H1 (cell line): ENCODE measurements at regions not wholly inside any gene's neighbourhood (a gene's known extent, or its start where the extent isn't known, plus 50 kb on each side); places are given as distances from the start of the nearest gene placed in this dataset.

Experiments used
- CTCF ChIA-PET: fragments of 300-600 bp; sonication (Branson Sonifier 250); formaldehyde crosslinking; loops from one replicate; lab custom pipeline; 2021; ENCODE audit not compliant: partially characterized antibody; lab: Charles Lee
- POLR2A ChIA-PET: fragments of 300-600 bp; sonication (Branson Sonifier 250); formaldehyde crosslinking; loops from one replicate; lab custom pipeline; 2021; ENCODE audit warnings: inconsistent platforms; ENCODE audit not compliant: partially characterized antibody; lab: Charles Lee
- DNase-seq, 2 experiments: peaks; one replicate each; pipeline versions ENCODE4 v3.0.0 to v3.0.0-alpha.2; 2010 to 2022; ENCODE audit warnings: low spot score in 2 of 2, low read depth in 1 of 2, mixed read lengths in 1 of 2
- FAIRE-seq: peaks from 2 replicates; lab custom pipeline; 2011; peaks lifted over from hg19 to GRCh38; lab: Jason Lieb, UNC
- H2AFZ ChIP-seq: 2 replicates; pipeline ENCODE4 v1.8.1; 2012; ENCODE audit warnings: low read length, inconsistent platforms
- H2AK5ac ChIP-seq: 2 replicates; pipeline ENCODE4 v1.6.1; 2013; ENCODE audit warnings: low read depth, low read length
- H2BK120ac ChIP-seq: replicated peaks from 2 replicates; pipeline ENCODE3; 2013; ENCODE audit warnings: low read depth, low read length, inconsistent platforms
- H2BK12ac ChIP-seq: 2 replicates; pipeline ENCODE4 v1.6.1; 2013; ENCODE audit warnings: low read depth, low read length
- H2BK15ac ChIP-seq: 2 replicates; pipeline ENCODE4 v1.6.1; 2013; ENCODE audit warnings: low read length
- H2BK20ac ChIP-seq: 2 replicates; pipeline ENCODE4 v1.6.1; 2013; ENCODE audit warnings: low read length
- H2BK5ac ChIP-seq: 2 replicates; pipeline ENCODE4 v1.6.1; 2013; ENCODE audit warnings: low read depth, low read length
- H3K14ac ChIP-seq: 2 replicates; pipeline ENCODE4 v1.6.1; 2013; ENCODE audit warnings: inconsistent platforms; ENCODE audit not compliant: insufficient read length
- H3K18ac ChIP-seq: 2 replicates; pipeline ENCODE4 v1.6.1; 2013; ENCODE audit warnings: low read length; ENCODE audit errors: extremely low read depth
- H3K23ac ChIP-seq: 2 replicates; pipeline ENCODE4 v1.6.1; 2013; ENCODE audit warnings: inconsistent platforms; ENCODE audit not compliant: insufficient read length
- H3K23me2 ChIP-seq: 2 replicates; pipeline ENCODE4 v1.6.1; 2013; ENCODE audit warnings: low read depth, low read length
- H3K27ac ChIP-seq: 2 replicates; pipeline ENCODE4 v1.6.1; 2011; ENCODE audit warnings: low read depth, low read length, inconsistent platforms
- H3K27me3 ChIP-seq, 4 experiments: replicated peaks in 1 of 4; 1 replicate in 1 of 4; 2 replicates in 3 of 4; pipeline versions ENCODE4 v1.6.1 to v1.8.1; 2011 to 2013; ENCODE audit warnings: low read length in 3 of 4, mild to moderate bottlenecking in 3 of 4, inconsistent platforms in 2 of 4, mixed read lengths in 2 of 4, moderate library complexity in 1 of 4; ENCODE audit not compliant: control insufficient read depth in 3 of 4, insufficient read depth in 3 of 4; ENCODE audit errors: extremely low read depth in 1 of 4
- H3K36me3 ChIP-seq, 4 experiments: 2 replicates each; pipeline versions ENCODE4 v1.6.1 to v1.8.1; 2011 to 2013; ENCODE audit warnings: mild to moderate bottlenecking in 4 of 4, low read length in 3 of 4, moderate library complexity in 2 of 4, control low read depth in 1 of 4, inconsistent platforms in 1 of 4; ENCODE audit not compliant: insufficient read depth in 4 of 4, control insufficient read depth in 2 of 4
- H3K4ac ChIP-seq: replicated peaks from 2 replicates; pipeline ENCODE3; 2013; ENCODE audit warnings: low read length, low read depth, mixed read lengths, inconsistent platforms; ENCODE audit not compliant: insufficient read length
- H3K4me1 ChIP-seq, 4 experiments: replicated peaks in 1 of 4; 1 replicate in 1 of 4; 2 replicates in 3 of 4; pipeline versions ENCODE4 v1.6.1 to v1.8.1; 2011 to 2013; ENCODE audit warnings: low read length in 3 of 4, inconsistent platforms in 2 of 4, mixed read lengths in 1 of 4; ENCODE audit not compliant: insufficient read depth in 4 of 4, control insufficient read depth in 3 of 4
- H3K4me2 ChIP-seq, 2 experiments: 2 replicates each; pipeline versions ENCODE4 v1.6.1 to v1.8.1; 2011 to 2013; ENCODE audit warnings: low read depth in 2 of 2, low read length in 2 of 2, control low read depth in 1 of 2, inconsistent platforms in 1 of 2, mild to moderate bottlenecking in 1 of 2; ENCODE audit not compliant: insufficient read depth in 1 of 2
- H3K4me3 ChIP-seq, 4 experiments: fragments of 200-600, 300-600 bp in 1 of 4; sonication (generic), shearing (Covaris generic), sonication (Bioruptor Twin) in 1 of 4; 2 replicates each; pipeline versions ENCODE4 v1.5.1 to v1.8.1; 2011 to 2016; ENCODE audit warnings: low read length in 4 of 4, low read depth in 3 of 4, control low read depth in 2 of 4, inconsistent platforms in 2 of 4, mild to moderate bottlenecking in 2 of 4, mixed read lengths in 1 of 4, moderate library complexity in 1 of 4; ENCODE audit not compliant: insufficient read depth in 2 of 4; ENCODE audit errors: extremely low read depth in 1 of 4
- H3K56ac ChIP-seq: replicated peaks from 2 replicates; pipeline ENCODE3; 2013; ENCODE audit warnings: low read depth, mild to moderate bottlenecking, mixed read lengths, low read length, inconsistent platforms; ENCODE audit not compliant: insufficient read length
- H3K79me1 ChIP-seq: 2 replicates; pipeline ENCODE4 v1.6.1; 2013; ENCODE audit warnings: low read depth, low read length, control low read depth
- H3K79me2 ChIP-seq, 2 experiments: 2 replicates each; pipeline versions ENCODE4 v1.6.1 to v1.8.1; 2012 to 2013; ENCODE audit warnings: low read length in 2 of 2, mild to moderate bottlenecking in 2 of 2, inconsistent platforms in 1 of 2; ENCODE audit not compliant: insufficient read depth in 2 of 2, control insufficient read depth in 1 of 2
- H3K9ac ChIP-seq, 4 experiments: replicated peaks in 1 of 4; 1 replicate in 1 of 4; 2 replicates in 3 of 4; pipeline versions ENCODE4 v1.6.1 to v1.8.1; 2011 to 2013; ENCODE audit warnings: low read depth in 3 of 4, low read length in 3 of 4, control low read depth in 2 of 4, mild to moderate bottlenecking in 2 of 4, moderate library complexity in 2 of 4, inconsistent platforms in 1 of 4; ENCODE audit errors: extremely low read depth in 1 of 4
- H3K9me3 ChIP-seq, 2 experiments: 2 replicates each; pipeline versions ENCODE4 v1.6.1 to v1.8.1; 2012 to 2013; ENCODE audit warnings: mild to moderate bottlenecking in 2 of 2, moderate library complexity in 2 of 2, control low read depth in 1 of 2, inconsistent platforms in 1 of 2, low read depth in 1 of 2, low read length in 1 of 2, mixed read lengths in 1 of 2; ENCODE audit not compliant: insufficient read depth in 2 of 2
- H4K20me1 ChIP-seq, 2 experiments: replicated peaks in 1 of 2; 2 replicates each; pipeline versions ENCODE3 to v1.8.1; 2011 to 2013; ENCODE audit warnings: inconsistent platforms in 2 of 2, low read length in 2 of 2, mild to moderate bottlenecking in 1 of 2; ENCODE audit not compliant: insufficient read depth in 2 of 2, control insufficient read depth in 1 of 2
- H4K5ac ChIP-seq: 2 replicates; pipeline ENCODE4 v1.6.1; 2013; ENCODE audit warnings: low read length, low read depth, mixed read lengths, inconsistent platforms; ENCODE audit not compliant: insufficient read length
- H4K8ac ChIP-seq: 2 replicates; pipeline ENCODE4 v1.8.0; 2013; ENCODE audit warnings: mild to moderate bottlenecking, moderate library complexity, low read length, inconsistent platforms; ENCODE audit not compliant: insufficient read depth; ENCODE audit errors: extremely low read depth
- H4K91ac ChIP-seq: replicated peaks from 2 replicates; pipeline ENCODE3; 2013; ENCODE audit warnings: low read length, mixed read lengths, inconsistent platforms; ENCODE audit not compliant: insufficient read length
- BRCA1 ChIP-seq: IDR thresholded peaks from 2 replicates; pipeline ENCODE4 v1.6.1; 2012; ENCODE audit warnings: low read depth, low read length, improper control_type of control experiment
- CBX8 ChIP-seq: fragments of 300-800, 300-1000 bp; sonication (generic); IDR thresholded peaks from 2 replicates; pipeline ENCODE4 v1.7.1; 2016; ENCODE audit warnings: low read depth, low read length, borderline replicate concordance
- CHD2 ChIP-seq: IDR thresholded peaks from 2 replicates; pipeline ENCODE4 v1.6.1; 2012; ENCODE audit warnings: low read length, improper control_type of control experiment
- CTBP2 ChIP-seq: IDR thresholded peaks from 2 replicates; pipeline ENCODE4 v1.7.0; 2011; ENCODE audit warnings: borderline replicate concordance, mild to moderate bottlenecking, moderate library complexity, mixed read lengths, low read length; ENCODE audit not compliant: insufficient read depth, insufficient read length
- EZH2 ChIP-seq: fragments of 200-600 bp; sonication (generic); IDR thresholded peaks from 2 replicates; pipeline ENCODE4 v1.7.1; 2012; ENCODE audit warnings: low read depth, mild to moderate bottlenecking, moderate library complexity, low read length, inconsistent platforms; ENCODE audit not compliant: severe bottlenecking
- RAD21 ChIP-seq, 2 experiments: IDR thresholded peaks in 1 of 2; conservative IDR thresholded peaks in 1 of 2; 2 replicates each; pipeline ENCODE4 v1.6.1; 2011; ENCODE audit warnings: low read depth in 2 of 2, low read length in 2 of 2, improper control_type of control experiment in 1 of 2, inconsistent platforms in 1 of 2, mild to moderate bottlenecking in 1 of 2, moderate library complexity in 1 of 2
- RNF2 ChIP-seq: fragments of 200-900, 300-1000 bp; sonication (generic); IDR thresholded peaks from 2 replicates; pipeline ENCODE4 v1.7.1; 2016; ENCODE audit warnings: borderline replicate concordance, low read depth, mild to moderate bottlenecking, antibody characterized with exemption, low read length; ENCODE audit not compliant: poor library complexity, severe bottlenecking; ENCODE audit errors: missing control alignments
- TCF12 ChIP-seq: IDR thresholded peaks from 2 replicates; pipeline ENCODE4 v1.6.1; 2011; ENCODE audit warnings: low read depth, mild to moderate bottlenecking, low read length
- WGBS, 2 experiments: shearing (Covaris generic) in 1 of 2; methylation state at CpG; one replicate each; pipeline versions ENCODE4 v1.1.6 to v1.1.7; 2013 to 2015; ENCODE audit warnings: low lambda C conversion rate in 2 of 2, mixed read lengths in 2 of 2, inconsistent platforms in 1 of 2, low coverage in 1 of 2, missing lambda C conversion rate in 1 of 2; ENCODE audit not compliant: insufficient replicate concordance in 2 of 2, insufficient coverage in 1 of 2, insufficient read length in 1 of 2; ENCODE audit errors: extremely low coverage in 1 of 2, missing lambda C conversion rate in 1 of 2; 5-methylcytosine and 5-hydroxymethylcytosine counted together
- TF ChIP-seq, protein P1 (sequence below): IDR thresholded peaks from 2 replicates; pipeline ENCODE4 v1.6.1; 2011; ENCODE audit warnings: low read length, improper control_type of control experiment
- TF ChIP-seq, protein P2 (sequence below), 3 experiments: IDR thresholded peaks; 1 replicate in 2 of 3; 2 replicates in 1 of 3; pipeline versions ENCODE4 v1.5.1 to v1.6.1; 2011; ENCODE audit warnings: low read length in 3 of 3, mild to moderate bottlenecking in 3 of 3, inconsistent platforms in 2 of 3, low read depth in 1 of 3, moderate library complexity in 1 of 3; ENCODE audit not compliant: insufficient read depth in 1 of 3; ENCODE audit errors: control extremely low read depth in 1 of 3

DNA sequence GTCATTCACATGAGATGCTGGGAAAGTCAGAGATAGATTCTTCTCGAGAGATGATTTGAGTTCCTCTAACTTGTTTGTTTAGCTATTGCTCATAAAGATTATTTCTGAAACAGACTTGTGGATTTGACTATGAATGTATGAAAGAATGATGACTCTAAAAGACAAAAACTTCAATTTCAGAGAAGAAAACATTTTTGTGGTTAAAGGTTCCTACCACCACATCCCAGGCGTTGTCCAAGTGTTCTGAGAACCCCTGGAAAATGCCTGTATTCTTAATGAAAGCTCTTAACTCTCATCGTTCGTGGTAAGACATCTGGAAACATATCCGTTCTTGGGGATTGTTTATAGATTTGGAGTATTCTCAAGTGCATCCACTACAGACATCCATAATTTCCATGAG lies 228.7 kb downstream of the BARHL2 start:
- H3K79me1 ChIP-seq = no peaks in the 10 kb centered on the region
- no peak overlapping the region for H2BK15ac ChIP-seq
- H2BK20ac ChIP-seq = no peak overlapping the region
- no peak overlapping the region for H3K14ac ChIP-seq
- H3K23ac ChIP-seq = no peak overlapping the region
- H3K4me1 ChIP-seq = no peaks in the 10 kb centered on the region
- H3K9ac ChIP-seq = no peak overlapping the region
- H3K27me3 ChIP-seq = no peaks in the 10 kb centered on the region
- H2AK5ac ChIP-seq = no peak overlapping the region
- H3K36me3 ChIP-seq = no peaks in the 10 kb centered on the region
- H4K8ac ChIP-seq = no peak overlapping the region
- POLR2A ChIA-PET = no interaction called here
- H3K56ac ChIP-seq = no peak overlapping the region
- no peak overlapping the region for H2AFZ ChIP-seq
- H3K9me3 ChIP-seq = no peaks in the 10 kb centered on the region
- H3K18ac ChIP-seq = no peak overlapping the region
- no peaks in the 10 kb centered on the region for H4K20me1 ChIP-seq
- H4K5ac ChIP-seq = no peak overlapping the region
- no peak overlapping the region for H2BK5ac ChIP-seq
- DNase-seq (no peak), FAIRE-seq (no peak)
- H2BK12ac ChIP-seq = no peak overlapping the region
- no peaks in the 10 kb centered on the region for H3K23me2 ChIP-seq
- no peak overlapping the region for H3K4me2 ChIP-seq
- H3K79me2 ChIP-seq = no peaks in the 10 kb centered on the region
- H3K4me3 ChIP-seq = no peak overlapping the region
- 88% methylated on average over 5 of the region's 5 CpGs; no CpG with 5 or more reads in 1 of the 2 experiments for WGBS, 2 experiments
- no peak overlapping the region for H3K27ac ChIP-seq
- no peak overlapping the region for H4K91ac ChIP-seq
- no peak overlapping the region for H3K4ac ChIP-seq
- CTCF ChIA-PET = interaction anchor here (0.6 kb wide), 1 partner anchor 103 kb away, joined by 3 read pairs; no protein-coding TSS in a partner anchor
- no peak overlapping the region for H2BK120ac ChIP-seq
- TF ChIP-seq CBX8 (no peak), RAD21 (IDR thresholded peaks at IDR 0.05 in 1 of 2, conservative IDR thresholded peaks at IDR 0.05 in 1 of 2; ENCODE audit: low read depth in 2 of 2, low read length in 2 of 2) (no peak), TCF12 (no peak), BRCA1 (no peak), EZH2 (no peak), RNF2 (no peak), CHD2 (no peak), CTBP2 (no peak)
- TF ChIP-seq, protein P1, sequence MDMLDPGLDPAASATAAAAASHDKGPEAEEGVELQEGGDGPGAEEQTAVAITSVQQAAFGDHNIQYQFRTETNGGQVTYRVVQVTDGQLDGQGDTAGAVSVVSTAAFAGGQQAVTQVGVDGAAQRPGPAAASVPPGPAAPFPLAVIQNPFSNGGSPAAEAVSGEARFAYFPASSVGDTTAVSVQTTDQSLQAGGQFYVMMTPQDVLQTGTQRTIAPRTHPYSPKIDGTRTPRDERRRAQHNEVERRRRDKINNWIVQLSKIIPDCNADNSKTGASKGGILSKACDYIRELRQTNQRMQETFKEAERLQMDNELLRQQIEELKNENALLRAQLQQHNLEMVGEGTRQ = no peak
- TF ChIP-seq, protein P2, sequence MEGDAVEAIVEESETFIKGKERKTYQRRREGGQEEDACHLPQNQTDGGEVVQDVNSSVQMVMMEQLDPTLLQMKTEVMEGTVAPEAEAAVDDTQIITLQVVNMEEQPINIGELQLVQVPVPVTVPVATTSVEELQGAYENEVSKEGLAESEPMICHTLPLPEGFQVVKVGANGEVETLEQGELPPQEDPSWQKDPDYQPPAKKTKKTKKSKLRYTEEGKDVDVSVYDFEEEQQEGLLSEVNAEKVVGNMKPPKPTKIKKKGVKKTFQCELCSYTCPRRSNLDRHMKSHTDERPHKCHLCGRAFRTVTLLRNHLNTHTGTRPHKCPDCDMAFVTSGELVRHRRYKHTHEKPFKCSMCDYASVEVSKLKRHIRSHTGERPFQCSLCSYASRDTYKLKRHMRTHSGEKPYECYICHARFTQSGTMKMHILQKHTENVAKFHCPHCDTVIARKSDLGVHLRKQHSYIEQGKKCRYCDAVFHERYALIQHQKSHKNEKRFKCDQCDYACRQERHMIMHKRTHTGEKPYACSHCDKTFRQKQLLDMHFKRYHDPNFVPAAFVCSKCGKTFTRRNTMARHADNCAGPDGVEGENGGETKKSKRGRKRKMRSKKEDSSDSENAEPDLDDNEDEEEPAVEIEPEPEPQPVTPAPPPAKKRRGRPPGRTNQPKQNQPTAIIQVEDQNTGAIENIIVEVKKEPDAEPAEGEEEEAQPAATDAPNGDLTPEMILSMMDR (IDR thresholded peaks at IDR 0.05; ENCODE audit: control extremely low read depth in 1 of 3, insufficient read depth in 1 of 3, low read depth in 1 of 3, low read length in 3 of 3) = no peak
